ENCODE measurements at regions not wholly inside any gene's neighbourhood (a gene's known extent, or its start where the extent isn't known, plus 50 kb on each side); places are given as distances from the start of the nearest gene placed in this dataset.

- no peak for TF ChIP-seq CTCF (IDR thresholded peaks at IDR 0.05)
- TF ChIP-seq EP300 (IDR thresholded peaks at IDR 0.05), result no peak
- no peak for TF ChIP-seq POLR2A (IDR thresholded peaks at IDR 0.05)
Observed at GRCh38 chr9:80651044-80651443, 1038.3 kb downstream of the TLE1 start.
